Gastrocnemius medialis (tissue), 4 donors: ENCODE measurements at regions not wholly inside any gene's neighbourhood (a gene's known extent, or its start where the extent isn't known, plus 50 kb on each side); places are given as distances from the start of the nearest gene placed in this dataset.

ENCODE experiments used
- CTCF ChIP-seq, 5 experiments: fragments of 450-650 bp in 3 of 5; fragments of 200-600 bp in 2 of 5; sonication (generic) in 2 of 5; IDR thresholded peaks in 4 of 5; conservative IDR thresholded peaks in 1 of 5; 1 replicate in 4 of 5; 2 replicates in 1 of 5; pipeline ENCODE4 v1.5.1; 2016 to 2019; ENCODE audit warnings: antibody characterized with exemption in 5 of 5, mild to moderate bottlenecking in 3 of 5, moderate library complexity in 3 of 5
- POLR2A ChIP-seq, 2 donors: fragments of 450-650 bp; IDR thresholded peaks; one replicate each; pipeline ENCODE4 v1.6.1; 2017; ENCODE audit warnings: antibody characterized with exemption in 2 of 2, mild to moderate bottlenecking in 2 of 2, moderate library complexity in 2 of 2

GRCh38 chr2:19642501-19642900 is 259.3 kb downstream of the TTC32 start:
- no peak for TF ChIP-seq CTCF (IDR thresholded peaks at IDR 0.05 in 4 of 5, conservative IDR thresholded peaks at IDR 0.05 in 1 of 5)
- TF ChIP-seq POLR2A (IDR thresholded peaks at IDR 0.05), result no peak
